ENCODE measurements at regions not wholly inside any gene's neighbourhood (a gene's known extent, or its start where the extent isn't known, plus 50 kb on each side); places are given as distances from the start of the nearest gene placed in this dataset.
"Not testable (repeated sequence)": the region's sequence is repeated elsewhere in the genome, so short reads cannot be mapped to it uniquely, and the experiment has no call there.

DNA sequence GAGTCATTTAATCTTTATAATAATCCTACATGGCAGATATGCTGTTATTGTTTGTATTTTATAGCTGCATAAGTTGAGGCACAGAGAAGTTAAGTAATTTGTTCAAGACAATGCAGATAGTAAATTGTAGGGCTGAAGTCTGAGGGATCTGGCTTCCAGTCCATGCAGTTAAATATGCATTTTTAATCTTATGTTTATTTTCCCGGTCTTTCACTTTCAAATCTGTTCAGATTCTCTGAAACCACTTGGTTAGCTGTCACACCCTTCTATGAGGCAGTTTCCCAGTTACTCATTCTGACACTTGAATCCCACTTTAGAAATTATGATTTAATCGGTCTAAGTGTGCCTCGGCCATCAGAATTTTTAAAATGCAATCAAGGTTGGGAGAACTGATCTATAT is 315.0 kb downstream of the NSUN3 start:
- DNase-seq; intact Hi-C loops (cut with DNase I); ATAC-seq (ENCODE audit: poor library complexity): not testable (repeated sequence)

DNA sequence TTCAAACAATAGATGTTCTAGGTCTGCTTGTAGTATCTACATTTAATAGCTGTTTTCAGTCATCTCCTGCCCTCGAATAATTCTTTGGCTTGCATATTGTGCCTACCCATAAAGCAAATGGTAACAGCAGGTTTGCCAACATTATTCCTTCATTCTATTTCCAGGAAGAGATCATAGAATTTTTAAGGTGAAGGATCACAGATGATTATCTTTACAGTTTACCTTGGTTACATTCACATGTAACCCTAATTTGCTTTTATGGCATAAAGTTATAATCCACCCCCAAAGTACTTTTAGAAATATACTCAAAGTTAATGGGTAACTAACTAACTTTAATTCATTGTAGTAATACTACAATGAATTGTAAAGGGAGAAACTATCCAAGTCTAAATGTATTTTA is 315.5 kb downstream of the NSUN3 start:
- intact Hi-C loops (cut with DNase I), result no loop called here
- no peak for DNase-seq
- ATAC-seq (ENCODE audit: poor library complexity), result no peak

DNA sequence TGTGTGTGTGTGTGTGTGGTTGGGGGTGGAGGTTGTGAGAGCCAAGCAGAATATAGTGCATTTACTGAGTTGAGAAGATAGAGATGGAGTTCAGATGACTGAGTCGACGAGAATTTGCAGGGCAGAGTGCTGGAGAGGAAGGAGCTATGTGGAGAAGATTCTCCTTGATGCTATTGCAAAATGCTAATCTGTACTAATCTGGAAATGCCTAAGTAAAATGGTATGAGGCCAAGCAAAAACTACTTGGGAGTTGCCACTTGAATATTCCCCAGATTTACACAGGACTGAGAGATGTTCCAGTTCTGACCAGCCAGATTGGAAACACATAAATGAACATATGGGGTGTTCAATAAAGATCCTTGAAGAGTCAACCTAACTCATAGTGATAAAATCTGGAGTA is 316.4 kb downstream of the NSUN3 start:
- intact Hi-C loops (cut with DNase I), result no loop called here
- DNase-seq (no peak), ATAC-seq (ENCODE audit: poor library complexity) (no peak)

DNA sequence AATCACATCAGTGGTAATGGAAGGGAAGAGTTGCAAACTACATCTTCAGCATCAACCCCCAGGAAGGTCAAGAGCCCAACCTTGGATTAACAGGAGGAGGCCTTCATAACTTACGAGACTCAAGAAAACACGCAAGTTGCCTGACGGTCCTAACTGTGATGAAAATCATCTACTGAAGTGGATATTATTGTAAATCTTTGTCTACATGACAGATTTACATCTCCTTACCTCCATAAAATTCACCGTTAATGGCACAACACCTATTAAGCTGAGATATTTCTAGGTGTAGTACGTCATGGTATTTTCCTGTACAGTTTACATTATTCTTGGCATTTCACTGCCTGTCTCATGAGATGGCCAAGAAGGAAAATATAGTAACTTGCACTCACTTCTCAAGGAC is 332.0 kb downstream of the NSUN3 start:
- DNase-seq, result no peak
- intact Hi-C loops (cut with DNase I), result no loop called here
- no peak for ATAC-seq (ENCODE audit: poor library complexity)

DNA sequence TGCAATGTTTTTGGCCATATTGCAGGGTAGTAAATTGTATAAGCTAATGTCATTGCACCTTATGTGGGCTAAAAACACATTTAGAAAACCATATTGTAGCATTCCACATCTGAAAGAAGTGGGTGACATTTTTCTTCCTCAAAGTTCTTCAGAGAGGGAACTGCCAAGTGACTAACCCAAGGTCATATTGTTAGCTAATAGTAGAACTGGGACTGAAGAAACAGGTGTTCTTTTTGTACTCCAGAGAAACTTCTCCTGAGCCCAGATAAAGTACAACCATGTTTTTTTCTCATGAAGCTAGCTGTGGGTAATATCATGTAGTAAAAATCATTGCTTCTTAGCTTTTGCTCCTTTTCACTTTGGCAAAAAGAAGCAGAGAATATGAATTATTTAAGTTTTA is 333.0 kb downstream of the NSUN3 start:
- intact Hi-C loops (cut with DNase I), result no loop called here
- ATAC-seq (ENCODE audit: poor library complexity), result no peak
- no peak for DNase-seq

DNA sequence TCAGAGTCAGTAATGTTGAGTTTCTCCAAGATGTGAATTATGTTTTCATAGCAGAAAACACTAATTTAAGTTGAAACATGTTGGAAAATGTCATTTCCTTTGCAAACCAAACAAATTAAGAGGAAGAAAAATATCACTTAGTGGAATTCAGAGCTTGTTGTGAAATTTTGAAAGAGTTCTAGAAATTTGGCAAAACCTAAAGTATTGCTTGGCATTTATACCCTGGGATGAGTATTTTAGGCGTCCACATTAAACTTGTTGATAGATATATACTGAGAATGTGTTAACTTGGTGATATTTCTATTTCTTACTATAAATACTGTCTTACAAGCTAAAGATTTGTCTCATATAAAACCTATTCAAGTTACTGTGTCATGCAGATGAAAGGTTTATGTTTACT is 335.2 kb downstream of the NSUN3 start:
- ATAC-seq (ENCODE audit: poor library complexity) (no peak), DNase-seq (no peak)
- intact Hi-C loops (cut with DNase I), result no loop called here

DNA sequence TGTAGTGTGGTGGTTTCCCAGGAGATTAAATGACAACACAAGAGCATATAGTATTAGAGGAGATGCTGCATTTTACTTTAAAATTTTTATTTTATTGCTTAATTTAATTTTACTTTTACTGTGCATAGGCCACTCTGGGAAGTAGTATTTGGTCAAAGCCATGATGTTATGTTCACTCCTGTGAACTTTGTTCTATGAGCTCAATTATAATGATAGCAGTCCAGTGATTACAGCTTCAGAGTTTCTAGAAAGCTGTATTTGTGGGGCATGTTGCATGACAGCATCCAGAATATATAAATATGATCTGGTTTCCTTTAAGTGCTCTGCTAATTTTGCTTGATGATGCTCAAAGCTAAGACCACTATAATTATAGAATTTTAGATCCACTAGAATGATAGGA is 338.6 kb downstream of the NSUN3 start:
- no peak for ATAC-seq (ENCODE audit: poor library complexity)
- intact Hi-C loops (cut with DNase I), result no loop called here

DNA sequence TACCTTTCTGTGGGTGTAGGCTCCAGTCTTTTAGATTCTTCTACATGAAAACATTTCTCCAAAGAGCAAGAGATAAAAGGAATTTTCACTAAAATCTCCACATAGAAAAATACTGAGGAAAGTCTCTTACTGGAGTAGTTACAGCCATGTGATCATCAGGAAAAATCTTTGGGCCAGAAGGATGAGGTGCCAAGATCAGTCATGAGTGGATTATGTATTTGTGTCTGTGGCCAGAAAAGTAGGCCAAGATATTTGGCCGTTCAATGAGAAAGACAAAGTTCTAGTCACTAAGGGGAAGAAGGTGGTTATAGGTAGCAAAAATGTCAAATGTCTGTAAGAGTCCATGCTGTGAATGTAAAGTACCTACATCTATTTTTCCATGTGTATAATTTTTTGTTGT is 339.3 kb downstream of the NSUN3 start:
- ATAC-seq (ENCODE audit: poor library complexity) (no peak), DNase-seq (no peak)
- intact Hi-C loops (cut with DNase I), result no loop called here

More for the DNA sequence above, 338.6 kb downstream of the NSUN3 start:
- DNase-seq, result no peak

DNA sequence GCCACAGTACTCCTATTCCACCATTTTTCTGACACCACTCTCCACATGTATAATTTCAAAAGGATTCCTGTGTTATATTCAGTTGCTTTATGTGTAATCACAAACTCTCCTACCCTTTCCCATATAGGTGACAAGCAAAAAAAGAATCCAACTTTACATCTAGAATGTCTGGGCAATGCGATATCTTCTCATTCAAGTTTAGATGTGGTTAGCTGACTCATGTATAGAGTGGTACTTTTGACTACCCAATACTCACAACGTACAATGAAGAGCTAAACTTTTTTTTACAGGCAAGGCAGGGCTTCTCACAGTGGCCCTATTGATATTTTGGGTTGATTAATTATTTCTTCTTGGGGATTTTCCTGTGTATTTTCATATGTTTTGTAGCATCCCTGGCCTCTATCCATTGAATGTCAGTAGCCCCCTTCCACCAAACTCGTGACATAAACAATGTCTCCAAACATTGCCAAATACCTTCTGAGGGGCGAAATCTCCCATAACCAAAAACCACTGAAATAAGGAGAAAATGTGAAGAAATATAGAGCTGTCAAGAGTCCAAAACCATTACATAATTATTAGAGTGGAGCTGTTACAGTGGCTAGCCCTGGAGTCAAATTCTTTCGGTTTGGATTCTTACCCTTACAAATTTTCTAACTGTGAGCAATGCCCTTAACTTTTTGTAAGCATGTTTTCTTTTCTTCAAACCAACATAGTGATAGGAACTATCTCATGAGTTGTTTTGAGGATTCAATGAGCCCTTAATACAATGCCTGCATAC is 342.6 kb downstream of the NSUN3 start:
- ATAC-seq (ENCODE audit: poor library complexity), result no peak
- intact Hi-C loops (cut with DNase I), result no loop called here
- no peak for DNase-seq

DNA sequence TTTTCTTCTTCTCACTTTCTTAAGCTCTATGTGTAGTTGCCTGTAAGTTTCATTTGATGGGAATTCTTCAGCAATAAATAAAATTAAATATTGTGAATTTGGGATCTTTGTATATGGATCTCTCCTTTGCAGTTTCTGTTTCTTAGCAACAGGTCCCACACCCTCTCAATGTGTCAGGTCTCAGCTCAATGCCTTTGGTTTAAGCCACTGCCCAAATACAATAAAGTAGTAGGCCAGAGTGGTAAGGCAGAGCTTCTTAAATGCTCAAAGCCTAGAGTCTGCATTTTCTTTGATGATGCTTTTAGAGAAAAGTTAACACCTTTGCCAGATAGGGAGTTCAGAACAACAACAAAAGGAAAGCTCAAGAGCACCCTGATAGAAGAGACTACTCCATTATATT is 343.7 kb downstream of the NSUN3 start:
- ATAC-seq (ENCODE audit: poor library complexity), result no peak
- DNase-seq, result no peak
- intact Hi-C loops (cut with DNase I), result no loop called here

DNA sequence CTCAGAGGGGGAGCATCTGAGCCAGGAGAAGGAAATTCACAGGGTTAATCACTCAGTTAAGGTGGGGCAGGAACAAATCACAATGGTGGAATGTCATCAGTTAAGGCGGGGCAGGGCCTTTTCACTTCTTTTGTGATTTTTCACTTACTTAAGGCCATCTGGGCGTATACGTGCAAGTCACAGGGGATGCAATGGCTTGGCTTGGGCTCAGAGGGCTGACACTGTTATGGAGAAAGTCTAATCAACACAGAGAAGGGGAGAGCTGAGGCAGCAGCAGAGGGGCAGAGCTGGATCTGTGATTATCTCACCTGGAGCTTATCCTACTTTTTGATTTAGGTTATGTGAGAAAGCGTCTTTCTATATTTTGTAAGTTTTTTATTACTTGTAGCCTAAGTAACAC is 350.1 kb downstream of the NSUN3 start:
- DNase-seq; ATAC-seq (ENCODE audit: poor library complexity); intact Hi-C loops (cut with DNase I): not testable (repeated sequence)

DNA sequence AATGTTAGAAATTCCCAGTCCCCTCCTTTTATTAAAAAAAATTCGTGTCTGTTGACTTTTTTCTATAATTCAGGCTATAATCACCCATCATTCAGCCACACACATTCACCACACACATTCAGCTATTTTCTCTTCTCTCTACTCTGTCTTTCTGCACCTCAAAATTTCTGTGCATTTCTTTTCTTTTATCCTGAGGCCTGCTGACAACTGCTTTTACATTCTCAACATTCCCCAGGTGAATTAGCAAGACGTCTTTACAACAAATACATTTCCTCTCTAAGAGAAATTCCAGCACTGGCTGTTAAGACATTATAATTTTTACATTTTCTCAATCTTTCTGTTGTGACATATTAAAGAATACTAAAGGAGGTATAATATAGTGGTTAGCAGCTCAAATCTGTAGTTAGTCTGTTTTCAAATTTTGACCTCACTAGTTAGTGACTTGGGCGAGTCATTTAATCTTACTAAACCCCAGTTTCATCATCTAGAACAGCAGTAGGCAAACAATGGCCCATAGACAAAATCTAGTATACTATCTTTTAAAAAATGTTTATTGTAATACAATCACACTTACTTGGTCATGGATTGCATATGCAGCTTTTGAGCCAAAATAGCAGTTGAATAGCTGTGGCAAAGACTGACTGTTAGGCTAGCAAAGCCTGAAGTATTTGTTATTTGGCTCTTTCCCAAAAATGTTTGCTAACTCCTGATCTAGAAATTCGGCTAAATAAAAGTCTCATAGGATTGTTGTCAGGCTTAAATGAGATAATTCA is 350.7 kb downstream of the NSUN3 start:
- intact Hi-C loops (cut with DNase I), result no loop called here
- no peak for ATAC-seq (ENCODE audit: poor library complexity)

DNA sequence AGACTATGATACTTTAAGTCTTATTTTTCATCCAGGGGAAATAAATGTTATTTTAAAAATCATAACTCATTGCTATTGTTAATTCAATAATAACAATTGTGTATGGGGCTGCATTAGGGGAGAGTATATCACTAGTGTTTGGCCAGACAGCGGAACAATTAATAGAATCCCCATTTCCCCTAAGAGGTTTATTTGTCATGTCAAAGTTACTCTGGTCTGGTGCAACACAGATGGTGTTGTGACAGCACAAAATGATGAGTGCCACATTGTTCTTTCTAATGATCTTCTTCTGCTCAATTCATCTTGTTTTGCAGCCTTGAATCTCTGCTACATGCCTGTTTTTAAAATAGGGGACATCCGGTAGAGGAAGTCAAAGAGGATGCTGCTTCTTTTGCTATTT is 351.6 kb downstream of the NSUN3 start:
- no peak for DNase-seq
- intact Hi-C loops (cut with DNase I), result no loop called here
- no peak for ATAC-seq (ENCODE audit: poor library complexity)

More for the DNA sequence above, 350.7 kb downstream of the NSUN3 start:
- DNase-seq, result no peak

DNA sequence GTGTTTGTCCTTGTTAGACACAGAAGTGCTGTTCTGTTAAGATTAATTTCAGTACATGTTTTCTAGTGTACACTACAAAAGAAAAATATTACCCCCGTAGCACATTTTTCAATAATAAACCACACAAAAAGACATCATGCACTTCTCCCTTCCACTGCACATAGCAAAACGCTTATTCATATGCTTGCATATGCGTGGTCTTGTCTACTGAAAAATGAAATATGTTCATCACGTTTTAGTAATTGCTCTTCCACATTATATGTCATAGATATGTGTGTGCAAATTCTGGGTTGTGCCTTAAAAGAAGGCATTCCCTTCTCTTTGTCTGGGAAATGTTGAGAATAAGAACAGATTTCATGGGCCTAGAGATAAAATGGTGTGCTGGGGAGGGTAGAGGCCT is 353.9 kb downstream of the NSUN3 start:
- intact Hi-C loops (cut with DNase I), result no loop called here
- DNase-seq, result no peak
- no peak for ATAC-seq (ENCODE audit: poor library complexity)

DNA sequence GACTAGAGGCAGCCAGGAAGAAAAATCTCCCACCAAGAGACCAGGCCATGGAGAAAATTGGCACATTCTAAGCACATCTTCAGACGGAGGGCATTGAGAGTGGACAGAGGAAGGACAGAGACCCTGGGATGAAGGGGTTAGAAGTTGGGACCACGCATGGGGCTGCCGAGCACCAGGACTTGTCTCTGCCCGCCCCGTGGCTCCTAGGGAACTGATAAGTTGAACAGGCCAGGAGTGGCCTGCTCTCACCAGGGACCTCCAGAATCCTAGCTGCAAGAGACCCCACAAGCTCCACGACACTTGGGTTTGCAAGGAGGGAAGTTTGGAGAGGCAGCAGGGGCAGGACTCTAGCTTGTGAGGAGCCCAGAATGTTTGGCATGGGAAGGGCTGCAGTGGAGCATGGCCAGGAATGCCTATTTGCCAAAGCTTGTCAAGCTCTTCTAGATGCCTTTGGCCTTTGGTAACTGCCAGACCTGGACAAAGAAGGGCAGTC is 355.1 kb downstream of the NSUN3 start:
- intact Hi-C loops (cut with DNase I), result no loop called here
- DNase-seq (peak; percentile 24), ATAC-seq (ENCODE audit: poor library complexity) (no peak)

DNA sequence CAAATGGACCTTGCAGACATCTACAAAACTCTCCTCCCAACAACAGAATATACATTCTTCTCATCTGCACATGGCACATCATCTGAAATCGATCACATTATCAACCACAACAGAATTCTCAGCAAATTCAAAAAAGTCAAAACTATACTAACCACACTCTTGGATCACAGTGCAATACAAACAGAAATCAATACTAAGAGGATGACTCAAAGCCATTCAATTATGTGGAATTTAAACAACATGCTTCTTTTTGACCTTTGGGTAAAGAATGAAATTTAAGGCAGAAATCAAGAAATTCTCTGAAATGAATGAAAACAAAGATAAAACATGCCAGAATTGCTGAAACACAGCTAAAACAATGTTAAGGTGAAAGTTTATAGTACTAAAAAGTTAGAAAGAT is 358.1 kb downstream of the NSUN3 start:
- no peak for ATAC-seq (ENCODE audit: poor library complexity)
- intact Hi-C loops (cut with DNase I), result no loop called here
- DNase-seq, result no peak

DNA sequence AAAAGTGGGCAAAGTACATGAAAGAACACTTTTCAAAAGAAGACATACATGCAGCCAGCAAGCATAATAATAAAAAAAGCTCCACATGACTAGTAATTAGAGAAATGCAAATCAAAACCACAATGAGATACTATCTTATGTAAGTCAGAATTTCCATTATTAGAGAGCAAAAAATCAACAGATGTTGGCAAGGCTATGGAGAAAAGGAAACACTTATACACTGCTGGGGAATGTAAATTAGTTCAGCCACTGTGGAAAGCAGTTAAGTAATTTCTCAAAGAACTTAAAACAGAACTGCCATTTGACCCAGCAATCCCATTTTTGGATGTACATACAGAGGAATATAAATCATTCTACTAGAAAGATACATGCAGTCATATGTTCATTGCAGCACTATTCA is 360.7 kb downstream of the NSUN3 start:
- intact Hi-C loops (cut with DNase I), result no loop called here
- ATAC-seq (ENCODE audit: poor library complexity), result no peak

DNA sequence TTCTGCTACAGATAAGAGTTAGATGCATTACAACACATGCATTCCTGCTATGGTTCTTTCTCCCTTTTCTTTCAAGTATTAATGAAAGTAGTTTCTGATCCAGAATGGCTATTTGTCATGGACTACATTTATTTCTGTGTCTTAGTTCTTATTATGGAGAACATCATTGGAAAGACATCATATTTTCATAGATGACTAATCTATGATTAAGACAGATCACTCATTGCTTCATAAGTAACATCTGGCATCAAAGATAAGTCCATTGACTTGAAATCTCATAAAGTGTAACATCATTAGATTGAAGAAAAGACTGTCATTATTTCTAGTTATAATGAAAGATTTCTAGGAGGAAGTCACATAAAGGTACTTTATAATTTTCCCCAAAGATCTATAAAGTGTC is 366.7 kb downstream of the NSUN3 start:
- no peak for ATAC-seq (ENCODE audit: poor library complexity)
- intact Hi-C loops (cut with DNase I), result no loop called here
- no peak for DNase-seq

More for the DNA sequence above, 360.7 kb downstream of the NSUN3 start:
- DNase-seq, result no peak

DNA sequence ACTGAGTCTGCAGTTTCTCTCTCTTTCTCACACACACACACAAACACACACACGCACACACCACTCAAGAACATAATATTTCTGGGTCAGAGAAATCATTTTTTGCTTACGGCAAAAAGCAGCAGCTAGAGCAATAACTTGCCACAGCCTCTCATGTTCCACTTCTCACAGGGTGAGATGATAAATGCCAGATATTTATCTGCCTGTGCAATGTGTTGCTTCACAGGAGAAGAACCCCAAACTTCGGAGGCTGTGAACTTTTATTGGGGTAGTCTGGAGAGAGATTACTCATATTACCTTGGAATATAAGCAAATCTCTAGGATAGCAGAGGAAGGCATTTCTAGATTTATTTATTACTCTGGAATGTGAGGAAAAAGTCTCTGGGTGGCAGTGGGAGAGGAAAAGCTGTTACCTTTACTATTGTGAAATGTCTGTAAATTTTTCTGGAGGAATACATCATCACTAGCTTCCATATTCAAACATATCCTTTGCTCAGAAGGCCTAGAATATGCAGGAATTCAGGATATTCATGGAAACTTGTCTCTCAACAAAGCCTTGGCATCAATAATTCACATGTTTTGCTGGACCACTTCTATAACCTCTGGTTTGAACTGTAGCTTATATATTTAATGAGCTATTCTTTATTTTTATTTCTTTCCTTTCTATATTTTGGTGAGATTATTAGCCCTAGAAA is 369.2 kb downstream of the NSUN3 start:
- ATAC-seq (ENCODE audit: poor library complexity), result no peak
- no peak for DNase-seq
- intact Hi-C loops (cut with DNase I), result no loop called here

DNA sequence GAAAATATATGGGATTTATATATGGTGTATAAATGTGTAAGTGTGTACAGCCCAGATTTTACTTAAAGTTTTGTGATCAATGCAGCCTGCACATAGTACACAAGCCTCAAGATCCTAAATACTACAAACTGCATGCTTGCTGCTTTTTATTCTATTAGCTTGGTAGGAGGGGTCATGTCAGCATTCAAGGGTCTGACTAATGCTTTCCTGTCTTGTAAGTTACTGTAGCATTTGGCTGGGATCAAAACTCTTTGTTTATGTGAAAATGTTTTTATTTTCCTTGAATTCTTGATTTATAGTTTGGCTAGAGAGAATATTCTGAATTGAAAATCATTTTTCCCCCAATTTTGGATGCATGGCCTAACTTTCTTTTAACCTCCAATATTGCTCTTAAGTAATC is 370.9 kb downstream of the NSUN3 start:
- intact Hi-C loops (cut with DNase I), result no loop called here
- no peak for ATAC-seq (ENCODE audit: poor library complexity)

More for the DNA sequence above, 370.9 kb downstream of the NSUN3 start:
- DNase-seq, result no peak
